NCI-H2081 treated with DMSO at 0.1 percent for 48 hours (cell line): ENCODE measurements at regions not wholly inside any gene's neighbourhood (a gene's known extent, or its start where the extent isn't known, plus 50 kb on each side); places are given as distances from the start of the nearest gene placed in this dataset.

Source experiments
- DNase-seq: peaks from one replicate; lab custom pipeline; 2025; lab: John Stamatoyannopoulos, UW

GRCh38 chr13:72112216-72112615 lies 245.2 kb upstream of the DACH1 start:
- no peak for DNase-seq

- DNase-seq = no peak
These were observed 242.9 kb upstream of the DACH1 start for GRCh38 chr13:72109863-72110262.

DNA sequence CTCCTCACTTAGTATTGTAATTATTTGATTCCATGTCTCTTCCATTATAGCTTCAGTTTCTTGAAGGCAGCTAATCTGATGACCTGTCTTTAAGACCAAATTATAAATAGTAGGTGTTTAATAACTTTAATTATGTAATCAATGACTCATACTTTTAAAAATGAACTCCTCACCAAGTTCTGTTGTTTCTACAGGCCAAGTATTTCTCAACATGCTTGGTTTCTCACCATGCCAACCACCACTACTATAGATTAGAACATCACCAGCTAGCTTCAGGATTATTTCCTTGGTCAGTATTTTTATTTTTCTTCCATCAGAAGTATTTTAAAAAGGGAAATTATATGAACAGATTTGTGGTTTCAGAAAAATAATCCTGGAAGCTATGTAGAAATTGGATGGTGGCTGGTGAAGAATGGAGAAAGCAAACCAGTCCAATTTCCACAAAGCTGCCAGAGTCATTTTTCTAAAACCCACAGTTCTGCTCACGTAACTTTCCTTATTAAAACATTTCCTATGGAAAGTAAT lies 237.7 kb upstream of the DACH1 start:
- DNase-seq = no peak

DNA sequence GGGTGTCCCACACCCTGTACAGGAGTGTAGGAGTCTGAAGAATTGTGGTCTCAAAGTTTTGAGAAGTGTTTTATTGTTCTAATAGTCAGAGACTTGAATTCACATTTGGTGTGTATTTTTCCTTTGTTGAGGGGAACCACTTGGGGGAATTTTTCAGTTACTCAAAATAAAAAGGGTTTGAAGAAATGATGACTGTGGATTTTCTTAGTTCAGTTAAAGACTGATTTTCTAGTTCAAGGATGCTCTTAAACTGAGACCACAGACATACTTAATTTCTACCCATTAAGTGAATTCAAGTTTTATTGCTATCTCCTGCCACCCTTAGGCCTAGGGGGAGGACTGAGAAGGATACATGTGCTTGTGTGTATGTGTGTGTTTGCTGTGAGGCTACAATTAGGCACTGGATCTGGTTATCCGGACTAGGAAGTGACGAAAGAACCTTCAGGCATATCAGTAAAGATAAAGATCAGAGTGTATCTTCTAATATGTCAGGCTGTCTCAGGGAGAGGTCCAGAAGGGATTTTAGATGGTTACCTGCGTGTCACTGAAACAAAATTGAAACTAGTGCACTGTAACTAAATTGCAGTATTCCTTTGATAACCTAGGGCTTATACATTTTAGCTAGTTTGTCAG lies 234.9 kb upstream of the DACH1 start:
- DNase-seq = no peak

GRCh38 chr13:72100339-72100738 lies 233.3 kb upstream of the DACH1 start:
- DNase-seq = no peak

DNA sequence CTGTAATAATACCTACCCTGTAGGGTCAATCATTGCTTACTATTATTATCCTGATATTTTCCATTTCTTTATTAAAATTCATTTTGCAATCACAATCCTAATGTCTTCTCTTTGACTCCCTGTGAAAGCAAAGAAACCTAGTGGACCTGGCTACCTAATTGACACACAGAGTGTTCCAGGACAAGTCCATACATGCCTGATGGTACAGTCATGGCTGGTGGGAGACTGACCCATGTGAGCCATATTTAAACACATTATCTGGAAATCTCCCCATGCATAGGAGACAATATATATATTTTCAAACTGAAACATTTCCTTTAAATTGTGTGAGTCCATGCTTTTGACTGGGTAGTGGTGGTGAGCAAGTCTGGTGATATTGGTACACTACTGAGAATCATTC lies 230.6 kb upstream of the DACH1 start:
- DNase-seq = no peak

- DNase-seq = no peak
These were observed 226.3 kb upstream of the DACH1 start for GRCh38 chr13:72093262-72093661.

GRCh38 chr13:72074663-72075062 lies 207.7 kb upstream of the DACH1 start:
- DNase-seq = no peak

DNA sequence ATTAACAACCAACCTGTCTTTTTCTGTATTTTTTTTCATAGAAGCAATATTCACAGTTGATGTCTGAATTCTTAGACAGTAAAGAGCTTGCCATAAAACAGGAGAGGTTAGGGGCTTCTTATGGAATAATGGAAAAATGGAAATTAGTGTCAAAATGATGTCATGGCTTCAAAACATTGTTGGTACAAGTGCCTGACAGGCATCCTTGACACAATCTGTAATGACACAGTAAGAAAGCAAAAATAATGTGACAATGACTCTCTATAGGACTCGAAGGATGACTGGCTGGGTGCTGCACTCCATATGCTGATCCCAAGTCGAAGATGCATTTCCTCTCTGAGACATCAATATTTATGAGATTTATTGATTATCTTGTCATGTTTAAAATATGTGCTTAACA lies 205.3 kb upstream of the DACH1 start:
- DNase-seq = no peak

DNA sequence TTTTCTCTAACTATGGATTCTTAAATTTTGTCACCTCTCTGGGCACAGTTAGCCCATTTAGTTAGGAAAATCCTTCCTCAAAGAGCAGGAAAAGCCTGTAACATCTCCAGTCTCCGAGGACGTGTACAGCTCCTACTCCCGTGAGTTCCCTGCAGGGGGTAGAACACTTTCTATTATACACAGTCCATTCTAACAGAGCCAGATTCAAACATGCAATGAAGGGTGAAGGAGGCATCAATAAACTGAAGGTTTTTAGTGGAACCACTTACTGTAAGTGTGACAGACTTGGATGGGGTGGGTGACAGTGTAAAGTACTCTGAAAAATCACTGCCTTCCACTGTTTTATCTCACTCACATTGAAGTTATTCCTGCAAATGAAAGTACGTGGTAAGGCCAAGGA lies 204.7 kb upstream of the DACH1 start:
- DNase-seq = no peak

DNA sequence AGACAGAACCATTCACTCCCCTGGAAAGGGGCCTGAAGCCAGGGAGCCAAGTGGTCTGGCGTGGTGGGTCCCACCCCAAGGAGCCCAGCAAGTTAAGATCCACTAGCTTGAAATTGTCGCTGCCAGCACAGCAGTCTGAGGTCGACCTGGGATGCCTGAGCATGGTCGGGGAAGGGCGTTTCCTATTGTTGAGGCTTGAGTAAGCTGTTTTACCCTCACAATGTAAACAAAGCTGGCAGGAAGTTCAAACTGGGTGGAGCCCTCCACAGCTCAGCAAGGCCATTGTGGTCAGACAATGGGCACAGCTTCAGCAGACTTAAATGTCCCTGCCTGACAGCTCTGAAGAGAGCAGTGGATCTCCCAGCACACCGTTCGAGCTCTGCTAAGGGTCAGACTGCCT lies 195.6 kb upstream of the DACH1 start:
- no peak for DNase-seq

DNA sequence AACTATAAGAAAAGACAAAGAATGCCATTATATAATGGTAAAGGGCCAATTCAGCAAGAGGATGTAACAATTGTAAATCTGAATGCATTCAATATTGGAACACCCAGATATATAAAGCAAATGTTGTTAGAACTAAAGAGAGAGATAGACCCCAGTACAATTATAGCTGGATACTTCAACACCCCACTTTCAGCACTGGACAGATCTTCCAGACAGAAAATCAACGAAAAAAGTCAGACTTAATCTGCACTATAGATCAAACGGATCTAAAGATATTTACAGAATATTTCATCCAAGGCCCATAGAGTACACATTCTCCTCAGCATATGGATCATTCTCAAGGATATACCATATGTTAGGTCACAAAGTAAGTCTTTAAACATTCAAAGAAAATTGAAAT lies 194.6 kb upstream of the DACH1 start:
- no peak for DNase-seq

GRCh38 chr13:72050251-72050650 lies 183.2 kb upstream of the DACH1 start:
- no peak for DNase-seq

- no peak for DNase-seq
These were observed 176.4 kb upstream of the DACH1 start for GRCh38 chr13:72043366-72043765.

DNA sequence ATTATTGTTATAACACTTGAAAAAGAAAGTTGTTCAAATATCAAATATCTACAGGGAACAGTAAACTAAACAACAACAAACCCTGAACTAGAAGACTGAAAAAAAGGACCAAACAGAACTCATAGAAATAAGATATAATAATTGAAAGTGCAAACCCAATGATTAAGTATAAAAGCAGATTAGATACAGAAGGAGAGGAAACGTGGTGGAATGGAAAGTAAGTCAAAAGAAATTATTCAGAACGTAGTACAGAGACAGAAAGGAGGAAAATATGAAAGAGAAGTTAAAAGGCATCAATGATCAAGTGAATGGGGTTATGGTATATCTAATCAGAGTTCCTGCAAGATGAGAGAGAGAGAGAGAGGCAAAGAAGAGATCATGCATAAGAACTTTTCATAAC lies 174.2 kb upstream of the DACH1 start:
- no peak for DNase-seq

- no peak for DNase-seq
These were observed 172.1 kb upstream of the DACH1 start for GRCh38 chr13:72039126-72039525.

GRCh38 chr13:72029981-72030380 lies 163.0 kb upstream of the DACH1 start:
- no peak for DNase-seq

- no peak for DNase-seq
These were observed 158.8 kb upstream of the DACH1 start for GRCh38 chr13:72025836-72026235.

- DNase-seq = no peak
These were observed 156.9 kb upstream of the DACH1 start for GRCh38 chr13:72023895-72024294.

DNA sequence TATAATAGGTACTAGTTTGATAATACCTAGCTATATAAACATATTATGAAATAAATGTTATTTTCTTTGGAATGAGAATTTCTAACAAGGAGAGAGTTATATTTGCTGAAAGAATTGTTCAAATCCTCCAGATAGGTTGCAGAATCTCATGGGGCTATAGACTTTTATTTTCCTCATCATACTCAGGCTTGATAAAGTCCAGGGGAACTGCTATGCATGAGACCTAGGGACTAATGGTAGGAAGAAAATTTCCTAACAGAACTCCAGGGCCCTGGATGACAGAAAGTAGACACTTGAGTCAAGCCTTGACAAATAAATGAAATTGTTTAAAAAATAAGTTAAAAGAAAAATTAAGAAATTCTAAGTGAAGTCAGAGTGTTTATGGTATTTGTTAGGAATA lies 138.5 kb upstream of the DACH1 start:
- no peak for DNase-seq

DNA sequence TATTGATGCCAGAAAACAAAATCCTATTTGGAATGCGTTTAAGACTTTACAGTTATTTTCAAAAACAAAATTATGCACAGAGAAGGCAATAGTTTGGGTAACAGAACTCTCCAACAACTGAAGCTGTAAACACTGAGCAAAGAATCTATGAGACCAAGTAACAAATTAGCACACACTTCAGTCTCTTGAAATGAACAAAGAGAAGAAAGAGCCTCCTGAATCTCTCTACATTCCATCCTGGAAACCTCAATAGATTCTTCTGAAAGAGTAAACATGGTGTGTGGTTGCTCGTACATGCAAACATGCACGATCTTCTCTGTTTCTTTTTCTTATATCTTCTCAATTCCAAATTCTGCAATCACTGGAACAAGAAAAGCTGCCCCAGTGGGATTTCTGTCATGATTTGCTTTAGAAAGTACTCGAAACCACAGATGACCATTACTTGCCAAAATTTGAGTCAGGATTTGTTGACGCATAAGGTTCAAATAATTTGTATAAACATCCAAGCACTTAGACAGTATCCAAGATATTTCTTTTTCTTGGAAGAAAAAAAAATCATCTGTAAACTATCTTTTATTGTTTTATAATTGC lies 137.9 kb upstream of the DACH1 start:
- no peak for DNase-seq

DNA sequence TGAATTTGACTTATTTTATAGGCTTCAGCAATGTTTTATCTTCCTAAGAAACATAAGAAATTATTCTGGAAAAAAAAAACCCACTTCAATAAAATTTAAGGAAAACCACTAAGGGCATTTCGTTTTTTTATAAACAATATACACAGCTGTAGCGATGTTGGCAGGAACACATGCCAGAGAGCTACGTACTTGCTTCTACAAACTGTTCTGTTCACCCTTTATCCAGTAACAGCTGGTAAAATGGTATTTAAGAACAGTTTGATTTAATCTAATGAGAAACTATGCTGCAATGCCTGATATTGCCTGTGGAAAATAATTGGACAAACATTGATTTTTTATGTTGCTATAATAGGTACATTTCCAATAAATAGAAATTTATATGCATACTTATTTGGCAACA lies 137.2 kb upstream of the DACH1 start:
- DNase-seq = no peak

GRCh38 chr13:71998223-71998622 lies 131.2 kb upstream of the DACH1 start:
- no peak for DNase-seq

- no peak for DNase-seq
These were observed 112.6 kb upstream of the DACH1 start for GRCh38 chr13:71979616-71980015.
